SK-N-SH (cell line): ENCODE measurements at regions not wholly inside any gene's neighbourhood (a gene's known extent, or its start where the extent isn't known, plus 50 kb on each side); places are given as distances from the start of the nearest gene placed in this dataset.
A peak's percentile ranks its signal among the peaks of the same experiment; 100 is the strongest.

Experiments
- CTCF ChIA-PET: fragments of 300-600, 350-600 bp; formaldehyde crosslinking; extraction: SDS; loops from one replicate; lab custom pipeline; 2021; lab: Yijun Ruan, JAX
- POLR2A ChIA-PET: fragments of 350-600 bp; sonication (Branson Sonifier 250); formaldehyde crosslinking; extraction: SDS; loops from one replicate; lab custom pipeline; 2020; ENCODE audit warnings: antibody characterized with exemption, inconsistent platforms; lab: Yijun Ruan, JAX
- DNase-seq: peaks from one replicate; pipeline ENCODE4 v3.0.0; 2012
- H2AFZ ChIP-seq: fragments of 200-600 bp; sonication (generic); 2 replicates; pipeline ENCODE4 v1.8.1; 2016; ENCODE audit warnings: antibody characterized with exemption, mild to moderate bottlenecking, low read depth
- H3F3A ChIP-seq: fragments of 200-600 bp; sonication (generic); replicated peaks from 2 replicates; pipeline ENCODE3; 2016; ENCODE audit warnings: antibody characterized with exemption, mild to moderate bottlenecking; ENCODE audit not compliant: insufficient read depth
- H3K27ac ChIP-seq, 2 experiments: fragments of 200-500 bp in 1 of 2; fragments of 200-600 bp in 1 of 2; sonication (Bioruptor generic) in 1 of 2; sonication (generic), shearing (Covaris generic) in 1 of 2; 2 replicates each; pipeline versions ENCODE4 v1.5.1 to v1.6.1; 2014 to 2016; ENCODE audit warnings: low read depth in 2 of 2, inconsistent platforms in 1 of 2, low read length in 1 of 2, mild to moderate bottlenecking in 1 of 2, mixed read lengths in 1 of 2
- H3K27me3 ChIP-seq: fragments of 200-600 bp; sonication (generic), shearing (Covaris generic); 2 replicates; pipeline ENCODE4 v1.6.1; 2016; ENCODE audit warnings: mixed run types; ENCODE audit not compliant: insufficient read depth
- H3K36me3 ChIP-seq, 2 experiments: fragments of 200-500 bp in 1 of 2; fragments of 200-600 bp in 1 of 2; sonication (Bioruptor generic) in 1 of 2; sonication (generic) in 1 of 2; replicated peaks in 1 of 2; 2 replicates each; pipeline versions ENCODE3 to v1.5.1; 2014 to 2016; ENCODE audit warnings: low read length in 1 of 2, mild to moderate bottlenecking in 1 of 2; ENCODE audit not compliant: insufficient read depth in 2 of 2, control insufficient read depth in 1 of 2
- H3K4me1 ChIP-seq, 2 experiments: fragments of 200-500 bp in 1 of 2; fragments of 200-600 bp in 1 of 2; sonication (Bioruptor generic) in 1 of 2; sonication (generic), shearing (Covaris generic) in 1 of 2; 2 replicates each; pipeline versions ENCODE4 v1.5.1 to v1.6.1; 2014 to 2016; ENCODE audit warnings: low read depth in 1 of 2, low read length in 1 of 2, mixed run types in 1 of 2; ENCODE audit not compliant: insufficient read depth in 2 of 2, control insufficient read depth in 1 of 2
- H3K4me2 ChIP-seq: fragments of 200-600 bp; sonication (generic), shearing (Covaris generic); 2 replicates; pipeline ENCODE4 v1.6.1; 2017; ENCODE audit warnings: mixed run types
- H3K4me3 ChIP-seq, 2 experiments: fragments of 200-500 bp in 1 of 2; fragments of 200-600 bp in 1 of 2; sonication (Bioruptor generic) in 1 of 2; sonication (generic), shearing (Covaris generic) in 1 of 2; 2 replicates each; pipeline versions ENCODE4 v1.5.1 to v1.8.1; 2014 to 2016; ENCODE audit warnings: low read depth in 2 of 2, inconsistent platforms in 1 of 2, low read length in 1 of 2, mild to moderate bottlenecking in 1 of 2, mixed read lengths in 1 of 2, moderate library complexity in 1 of 2
- H3K79me2 ChIP-seq: fragments of 200-600 bp; sonication (generic); 2 replicates; pipeline ENCODE4 v1.8.1; 2017; ENCODE audit warnings: mild to moderate bottlenecking; ENCODE audit not compliant: insufficient read depth
- H3K9ac ChIP-seq: fragments of 200-600 bp; sonication (generic); 2 replicates; pipeline ENCODE4 v1.6.1; 2017; ENCODE audit warnings: mixed run types
- H3K9me2 ChIP-seq: fragments of 200-600 bp; sonication (generic); 2 replicates; pipeline ENCODE4 v1.6.1; 2017; ENCODE audit warnings: mixed run types
- H3K9me3 ChIP-seq: fragments of 200-600 bp; sonication (generic); 2 replicates; pipeline ENCODE4 v1.6.1; 2017; ENCODE audit warnings: mixed run types, mild to moderate bottlenecking, moderate library complexity
- H4K20me1 ChIP-seq: fragments of 200-600 bp; sonication (generic); 2 replicates; pipeline ENCODE4 v1.6.1; 2017; ENCODE audit warnings: mild to moderate bottlenecking, mixed run types; ENCODE audit not compliant: insufficient read depth
- CHD2 ChIP-seq: fragments of 150-350 bp; IDR thresholded peaks from 2 replicates; pipeline ENCODE4 v1.6.1; 2018; ENCODE audit warnings: low read length; ENCODE audit not compliant: partially characterized antibody
- EZH2phosphoT487 ChIP-seq: fragments of 200-600 bp; sonication (generic); IDR thresholded peaks from 2 replicates; pipeline ENCODE4 v1.6.1; 2017; ENCODE audit warnings: low read depth, mixed run types, mild to moderate bottlenecking, antibody characterized with exemption, moderate library complexity, borderline replicate concordance
- FOSL2 ChIP-seq: IDR thresholded peaks from 2 replicates; pipeline ENCODE4 v1.4.0; 2012; ENCODE audit warnings: low read depth, mild to moderate bottlenecking, moderate library complexity, borderline replicate concordance
- GABPA ChIP-seq: IDR thresholded peaks from 2 replicates; pipeline ENCODE4 v1.4.0; 2012; ENCODE audit warnings: low read depth, mild to moderate bottlenecking
- GATA2 ChIP-seq: sonication (generic); formaldehyde crosslinking; IDR thresholded peaks from 2 replicates; pipeline ENCODE4 v1.5.0; 2020; ENCODE audit warnings: mild to moderate bottlenecking, missing genetic modification reagents
- IRF3 ChIP-seq: fragments of 150-350 bp; IDR thresholded peaks from 2 replicates; pipeline ENCODE4 v1.6.1; 2016; ENCODE audit warnings: mild to moderate bottlenecking, low read depth, low read length
- MAX ChIP-seq: IDR thresholded peaks from 2 replicates; pipeline ENCODE4 v1.4.0; 2012; ENCODE audit warnings: low read depth
- MXI1 ChIP-seq: IDR thresholded peaks from 2 replicates; pipeline ENCODE4 v1.6.1; 2012; ENCODE audit warnings: mild to moderate bottlenecking, low read depth, low read length, improper control_type of control experiment
- NRF1 ChIP-seq: IDR thresholded peaks from 2 replicates; pipeline ENCODE4 v1.6.1; 2012; ENCODE audit warnings: low read depth, mild to moderate bottlenecking, low read length
- PBX3 ChIP-seq: IDR thresholded peaks from 2 replicates; pipeline ENCODE4; 2012
- RAD21 ChIP-seq: IDR thresholded peaks from 2 replicates; pipeline ENCODE4 v1.6.1; 2012; ENCODE audit warnings: mild to moderate bottlenecking, low read length
- RCOR1 ChIP-seq: fragments of 150-350 bp; IDR thresholded peaks from 2 replicates; pipeline ENCODE4 v1.6.1; 2017; ENCODE audit warnings: antibody characterized with exemption, low read length
- REST ChIP-seq: IDR thresholded peaks from 2 replicates; pipeline ENCODE4 v1.6.1; 2012; ENCODE audit warnings: mild to moderate bottlenecking, low read depth, low read length, moderate library complexity
- SIN3A ChIP-seq: IDR thresholded peaks from 2 replicates; pipeline ENCODE4 v1.6.1; 2012; ENCODE audit warnings: low read depth, mild to moderate bottlenecking, low read length, moderate library complexity, borderline replicate concordance
- SMC3 ChIP-seq: IDR thresholded peaks from 2 replicates; pipeline ENCODE4 v1.6.1; 2012; ENCODE audit warnings: low read depth, low read length, improper control_type of control experiment
- TEAD4 ChIP-seq: IDR thresholded peaks from 2 replicates; pipeline ENCODE4 v1.4.0; 2012; ENCODE audit warnings: mild to moderate bottlenecking, borderline replicate concordance; ENCODE audit not compliant: insufficient read depth
- USF1 ChIP-seq: IDR thresholded peaks from 2 replicates; pipeline ENCODE4 v1.4.0; 2012; ENCODE audit warnings: low read depth, borderline replicate concordance
- WGBS: methylation state at CpG from one replicate; pipeline ENCODE4 v1.1.6; 2017; ENCODE audit warnings: low lambda C conversion rate; 5-methylcytosine and 5-hydroxymethylcytosine counted together

- H3K27me3 ChIP-seq, result no peaks in the 10 kb centered on the region
- H3K79me2 ChIP-seq, result no peaks in the 10 kb centered on the region
- no peak for TF ChIP-seq MAX
- no peak for TF ChIP-seq TEAD4
- TF ChIP-seq PBX3, result no peak
- TF ChIP-seq MXI1, result no peak
- no peak for TF ChIP-seq GABPA
- no peak for TF ChIP-seq SIN3A
- no peak for TF ChIP-seq REST
- no peak for TF ChIP-seq IRF3
- TF ChIP-seq RCOR1, result no peak
- TF ChIP-seq EZH2phosphoT487, result no peak
- no peak for TF ChIP-seq USF1
- no peak for TF ChIP-seq SMC3
- no peak for TF ChIP-seq GATA2 (CRISPR knock-in tag)
- no peak for TF ChIP-seq FOSL2
- no peak for TF ChIP-seq NRF1
- TF ChIP-seq RAD21, result no peak
- TF ChIP-seq CHD2, result no peak
- no peak overlapping the region for H3K4me3 ChIP-seq
- H3K4me1 ChIP-seq, result peaks cover 11 to 34% of the 10 kb centered on the region in 2 experiments
- WGBS, result 97% methylated on average over 8 of the region's 8 CpGs
- H3K9me2 ChIP-seq, result no peaks in the 10 kb centered on the region
- no peaks in the 10 kb centered on the region for H3F3A ChIP-seq
- H3K27ac ChIP-seq, result peak overlapping the region in 1 of 2 experiments; percentile 65; a peak in 1 of 4 replicates
- CTCF ChIA-PET, result interaction anchor here (0.8 to 5.5 kb wide), 4 partner anchors 9 to 238 kb away, joined by 3 to 24 read pairs (median 3); no protein-coding TSS in a partner anchor
- no peak overlapping the region for H2AFZ ChIP-seq
- POLR2A ChIA-PET, result no interaction called here
- H3K36me3 ChIP-seq, result peaks cover 42 to 50% of the 10 kb centered on the region in 2 experiments
- DNase-seq, result no peak
- no peaks in the 10 kb centered on the region for H3K9me3 ChIP-seq
- H4K20me1 ChIP-seq, result no peaks in the 10 kb centered on the region
- no peak overlapping the region for H3K9ac ChIP-seq
- no peak overlapping the region for H3K4me2 ChIP-seq
Observed at GRCh38 chr15:62809968-62810260, 232.6 kb upstream of the TPM1 start.
